ENCODE measurements at regions not wholly inside any gene's neighbourhood (a gene's known extent, or its start where the extent isn't known, plus 50 kb on each side); places are given as distances from the start of the nearest gene placed in this dataset.

DNA sequence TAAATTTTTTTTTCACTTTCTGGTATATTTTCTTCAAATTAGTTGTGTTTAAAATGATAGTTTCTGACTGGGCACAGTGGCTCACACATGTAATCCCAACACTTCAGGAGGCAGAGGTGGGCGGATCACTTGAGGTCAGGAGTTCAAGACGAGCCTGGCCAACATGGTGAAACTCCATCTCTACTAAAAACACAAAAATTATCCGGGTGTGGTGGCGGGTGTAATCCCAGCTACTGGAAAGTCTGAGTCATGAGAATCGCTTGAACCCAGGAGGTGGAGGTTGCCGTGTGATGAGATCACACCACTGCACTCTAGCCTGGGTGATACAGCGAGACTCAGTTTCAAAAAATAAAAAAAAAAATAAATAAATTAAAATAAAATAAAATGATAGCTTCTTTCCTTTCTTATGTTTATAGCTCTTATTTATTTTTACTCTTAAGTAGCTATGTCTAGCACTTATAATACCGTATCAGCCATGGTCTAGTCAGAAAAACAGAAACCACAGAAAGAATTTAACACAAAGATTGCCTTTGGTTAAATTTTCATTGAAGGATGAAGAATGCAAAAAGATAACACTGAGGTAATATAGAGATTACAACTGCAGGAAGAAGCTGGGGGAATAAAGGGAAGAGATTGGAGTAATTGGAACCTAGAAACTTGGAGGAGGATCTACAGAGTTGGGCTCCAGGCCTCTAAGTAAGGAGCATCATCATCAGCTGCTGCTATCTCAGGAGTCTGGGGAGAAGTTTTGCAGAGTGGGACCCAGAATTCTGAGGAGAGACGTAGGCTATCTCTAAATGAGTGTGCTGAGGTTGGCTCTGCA is 54.7 kb upstream of the MBOAT2 start:
- H3K9me2 ChIP-seq (ENCODE audit: low read depth, low read length): no peaks in the 10 kb centered on the region
- H2AFZ ChIP-seq (ENCODE audit: low read length): no peak overlapping the region
- no peaks in the 10 kb centered on the region for H3K9me3 ChIP-seq (ENCODE audit: low read length)
- no peak overlapping the region for H3K9ac ChIP-seq (ENCODE audit: low read length)
- H3K27ac ChIP-seq (ENCODE audit: low read depth, low read length, poor library complexity, severe bottlenecking): no peak overlapping the region
- H3K27me3 ChIP-seq (ENCODE audit: insufficient read depth, low read length): no peaks in the 10 kb centered on the region
- H3F3A ChIP-seq (ENCODE audit: insufficient read depth, low read length): no peaks in the 10 kb centered on the region
- no peak overlapping the region for H3K4me2 ChIP-seq (ENCODE audit: low read length)
- no peaks in the 10 kb centered on the region for H4K20me1 ChIP-seq (ENCODE audit: insufficient read depth, low read length)
- TF ChIP-seq EZH2 (IDR thresholded peaks at IDR 0.05; ENCODE audit: borderline replicate concordance, low read length): no peak
- TF ChIP-seq, protein P1, sequence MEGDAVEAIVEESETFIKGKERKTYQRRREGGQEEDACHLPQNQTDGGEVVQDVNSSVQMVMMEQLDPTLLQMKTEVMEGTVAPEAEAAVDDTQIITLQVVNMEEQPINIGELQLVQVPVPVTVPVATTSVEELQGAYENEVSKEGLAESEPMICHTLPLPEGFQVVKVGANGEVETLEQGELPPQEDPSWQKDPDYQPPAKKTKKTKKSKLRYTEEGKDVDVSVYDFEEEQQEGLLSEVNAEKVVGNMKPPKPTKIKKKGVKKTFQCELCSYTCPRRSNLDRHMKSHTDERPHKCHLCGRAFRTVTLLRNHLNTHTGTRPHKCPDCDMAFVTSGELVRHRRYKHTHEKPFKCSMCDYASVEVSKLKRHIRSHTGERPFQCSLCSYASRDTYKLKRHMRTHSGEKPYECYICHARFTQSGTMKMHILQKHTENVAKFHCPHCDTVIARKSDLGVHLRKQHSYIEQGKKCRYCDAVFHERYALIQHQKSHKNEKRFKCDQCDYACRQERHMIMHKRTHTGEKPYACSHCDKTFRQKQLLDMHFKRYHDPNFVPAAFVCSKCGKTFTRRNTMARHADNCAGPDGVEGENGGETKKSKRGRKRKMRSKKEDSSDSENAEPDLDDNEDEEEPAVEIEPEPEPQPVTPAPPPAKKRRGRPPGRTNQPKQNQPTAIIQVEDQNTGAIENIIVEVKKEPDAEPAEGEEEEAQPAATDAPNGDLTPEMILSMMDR (IDR thresholded peaks at IDR 0.05; ENCODE audit: low read length): no peak
- H3K79me2 ChIP-seq (ENCODE audit: insufficient read depth, low read length): no peaks in the 10 kb centered on the region
- H3K4me3 ChIP-seq (ENCODE audit: low read depth, low read length, poor library complexity, severe bottlenecking): no peak overlapping the region
- no peaks in the 10 kb centered on the region for H3K4me1 ChIP-seq (ENCODE audit: insufficient read depth, low read length, severe bottlenecking)
- H3K36me3 ChIP-seq (ENCODE audit: insufficient read depth, low read length): no peaks in the 10 kb centered on the region

DNA sequence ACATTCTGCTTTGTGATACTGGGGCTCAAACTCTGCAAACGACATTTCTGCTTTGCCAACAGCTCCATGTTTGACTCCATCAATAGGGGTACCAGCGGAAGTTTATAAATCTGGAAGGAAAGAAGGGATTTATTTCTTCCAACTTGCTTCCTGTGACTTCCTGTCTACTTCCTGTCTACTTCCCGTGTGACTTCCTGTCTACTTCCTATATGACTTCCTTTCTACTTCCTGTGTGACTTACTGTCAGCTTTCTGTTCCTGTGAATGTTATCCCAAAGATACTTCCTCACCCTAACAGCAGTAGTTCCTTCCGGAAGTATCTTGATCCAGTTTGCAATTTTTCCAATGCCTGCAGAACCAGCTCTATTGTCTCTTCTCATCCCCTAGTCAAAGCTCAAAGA is 52.0 kb upstream of the MBOAT2 start:
- Histone ChIP-seq H3K9me2 (ENCODE audit: low read depth, low read length) (no peaks in the 10 kb centered on the region), H3K27me3 (ENCODE audit: insufficient read depth, low read length) (no peaks in the 10 kb centered on the region), H3K36me3 (ENCODE audit: insufficient read depth, low read length) (no peaks in the 10 kb centered on the region), H2AFZ (ENCODE audit: low read length) (no peak overlapping the region; the same call in 1 of the 2 replicates), H3K79me2 (ENCODE audit: insufficient read depth, low read length) (no peaks in the 10 kb centered on the region), H3K4me3 (ENCODE audit: low read depth, low read length, poor library complexity, severe bottlenecking) (no peak overlapping the region), H3K27ac (ENCODE audit: low read depth, low read length, poor library complexity, severe bottlenecking) (no peak overlapping the region), H3K4me2 (ENCODE audit: low read length) (no peak overlapping the region), H3K9me3 (ENCODE audit: low read length) (no peaks in the 10 kb centered on the region), H3K9ac (ENCODE audit: low read length) (no peak overlapping the region), H3F3A (ENCODE audit: insufficient read depth, low read length) (no peaks in the 10 kb centered on the region), H3K4me1 (ENCODE audit: insufficient read depth, low read length, severe bottlenecking) (no peaks in the 10 kb centered on the region), H4K20me1 (ENCODE audit: insufficient read depth, low read length) (no peaks in the 10 kb centered on the region)
- no peak for TF ChIP-seq EZH2 (IDR thresholded peaks at IDR 0.05; ENCODE audit: borderline replicate concordance, low read length)
- TF ChIP-seq, protein P1 (IDR thresholded peaks at IDR 0.05; ENCODE audit: low read length): no peak

- H2AFZ ChIP-seq (ENCODE audit: low read length): no peak overlapping the region
- H3K4me3 ChIP-seq (ENCODE audit: low read depth, low read length, poor library complexity, severe bottlenecking): no peak overlapping the region
- no peaks in the 10 kb centered on the region for H3F3A ChIP-seq (ENCODE audit: insufficient read depth, low read length)
- H3K9ac ChIP-seq (ENCODE audit: low read length): no peak overlapping the region
- H3K27me3 ChIP-seq (ENCODE audit: insufficient read depth, low read length): no peaks in the 10 kb centered on the region
- H3K9me2 ChIP-seq (ENCODE audit: low read depth, low read length): no peaks in the 10 kb centered on the region
- H3K9me3 ChIP-seq (ENCODE audit: low read length): no peaks in the 10 kb centered on the region
- no peaks in the 10 kb centered on the region for H3K36me3 ChIP-seq (ENCODE audit: insufficient read depth, low read length)
- no peak overlapping the region for H3K27ac ChIP-seq (ENCODE audit: low read depth, low read length, poor library complexity, severe bottlenecking)
- no peaks in the 10 kb centered on the region for H4K20me1 ChIP-seq (ENCODE audit: insufficient read depth, low read length)
- H3K79me2 ChIP-seq (ENCODE audit: insufficient read depth, low read length): no peaks in the 10 kb centered on the region
- no peaks in the 10 kb centered on the region for H3K4me1 ChIP-seq (ENCODE audit: insufficient read depth, low read length, severe bottlenecking)
- no peak overlapping the region for H3K4me2 ChIP-seq (ENCODE audit: low read length)
- TF ChIP-seq, protein P1 (IDR thresholded peaks at IDR 0.05; ENCODE audit: low read length): no peak
- no peak for TF ChIP-seq EZH2 (IDR thresholded peaks at IDR 0.05; ENCODE audit: borderline replicate concordance, low read length)
Measured at GRCh38 chr2:9053534-9053931, 50.0 kb upstream of the MBOAT2 start.
